Choroid plexus epithelial cell (primary cell): ENCODE measurements at regions not wholly inside any gene's neighbourhood (a gene's known extent, or its start where the extent isn't known, plus 50 kb on each side); places are given as distances from the start of the nearest gene placed in this dataset.

ENCODE experiments used
- DNase-seq: peaks from one replicate; pipeline ENCODE4 v3.0.0-alpha.2; 2010; ENCODE audit warnings: low read depth
- H3K4me3 ChIP-seq: 2 replicates; pipeline ENCODE4 v1.5.1; 2011; ENCODE audit warnings: low read depth, mild to moderate bottlenecking, control low read depth, low read length, moderate library complexity
- CTCF ChIP-seq: conservative IDR thresholded peaks from 2 replicates; pipeline ENCODE4 v1.5.1; 2011; ENCODE audit warnings: low read depth, mild to moderate bottlenecking, control low read depth, inconsistent platforms, low read length, moderate library complexity

GRCh38 chr7:101688183-101688831 lies 59.2 kb upstream of the MYL10 start:
- DNase-seq = peak; percentile 66
- peak overlapping the region; percentile 32 for H3K4me3 ChIP-seq
- TF ChIP-seq CTCF = peak; percentile 81

- TF ChIP-seq CTCF = no peak
- no peak for DNase-seq
- H3K4me3 ChIP-seq = no peak overlapping the region
Observed at GRCh38 chr7:101688995-101689907, 60.2 kb upstream of the MYL10 start.

GRCh38 chr7:101690061-101690460 lies 61.0 kb upstream of the MYL10 start:
- DNase-seq = no peak
- no peak for TF ChIP-seq CTCF
- H3K4me3 ChIP-seq = no peak overlapping the region

GRCh38 chr7:101691822-101692384 lies 62.8 kb upstream of the MYL10 start:
- no peak for DNase-seq

GRCh38 chr7:101693498-101694091 lies 64.5 kb upstream of the MYL10 start:
- TF ChIP-seq CTCF = no peak
- no peak overlapping the region for H3K4me3 ChIP-seq
- no peak for DNase-seq

More at GRCh38 chr7:101691822-101692384, 62.8 kb upstream of the MYL10 start:
- no peak overlapping the region for H3K4me3 ChIP-seq
- no peak for TF ChIP-seq CTCF

GRCh38 chr7:101698964-101699363 lies 69.9 kb upstream of the MYL10 start:
- no peak for TF ChIP-seq CTCF
- no peak overlapping the region for H3K4me3 ChIP-seq
- no peak for DNase-seq
